HepG2 (cell line): ENCODE measurements at regions not wholly inside any gene's neighbourhood (a gene's known extent, or its start where the extent isn't known, plus 50 kb on each side); places are given as distances from the start of the nearest gene placed in this dataset.

ENCODE experiments used
- ATAC-seq: fragments of 200-7000 bp; cut with Tn5 transposase; 3 replicates; pipeline ENCODE4 v1.9.1; 2020; ENCODE audit warnings: mild to moderate bottlenecking, moderate library complexity
- BruUV-seq: library from RNA; stranded (reverse); fragments of 400-500 nt; replicated peaks from 2 replicates; lab custom pipeline; 2021; lab: Mats Ljungman, UMichigan
- CTCF ChIA-PET: fragments of 300-600 bp; formaldehyde crosslinking; extraction: SDS; loops from one replicate; lab custom pipeline; 2021; ENCODE audit warnings: low total read pairs, inconsistent platforms, low intra/inter-chr PET ratio; lab: Yijun Ruan, JAX
- POLR2A ChIA-PET: fragments of 350-600 bp; sonication (Branson Sonifier 250); formaldehyde crosslinking; loops from one replicate; lab custom pipeline; 2020; ENCODE audit warnings: antibody characterized with exemption, inconsistent platforms; lab: Yijun Ruan, JAX
- DNase-seq: peaks from one replicate; pipeline ENCODE4 v3.0.0-alpha.2; 2015; ENCODE audit warnings: low spot score
- FAIRE-seq: peaks from 3 replicates; lab custom pipeline; 2011; peaks lifted over from hg19 to GRCh38; lab: Jason Lieb, UNC
- H2AFZ ChIP-seq: one replicate; pipeline ENCODE4 v1.6.1; 2011; ENCODE audit warnings: low read length, inconsistent platforms
- H3K27ac ChIP-seq: fragments of 300-600 bp; 3 replicates; pipeline ENCODE4 v1.8.0; 2011; ENCODE audit warnings: mixed run types, mild to moderate bottlenecking, mixed read lengths, low read length, inconsistent platforms; ENCODE audit not compliant: insufficient read depth; ENCODE audit errors: extremely low read length
- H3K27me3 ChIP-seq, 2 experiments: fragments of 200-600 bp in 1 of 2; 2 replicates in 1 of 2; 3 replicates in 1 of 2; pipeline versions ENCODE4 v1.6.0 to v1.8.0; 2011; ENCODE audit warnings: low read length in 2 of 2, mild to moderate bottlenecking in 2 of 2, moderate library complexity in 2 of 2, inconsistent platforms in 1 of 2; ENCODE audit not compliant: insufficient read depth in 2 of 2, control insufficient read depth in 1 of 2
- H3K36me3 ChIP-seq, 2 experiments: fragments of 200-600 bp in 1 of 2; replicated peaks in 1 of 2; 2 replicates in 1 of 2; 3 replicates in 1 of 2; pipeline versions ENCODE4 v1.5.1 to v1.8.0; 2011; ENCODE audit warnings: low read length in 2 of 2, inconsistent platforms in 1 of 2; ENCODE audit not compliant: insufficient read depth in 2 of 2, control insufficient read depth in 1 of 2
- H3K4me1 ChIP-seq: 2 replicates; pipeline ENCODE4 v1.5.1; 2012; ENCODE audit warnings: low read length, inconsistent platforms; ENCODE audit not compliant: insufficient read depth
- H3K4me2 ChIP-seq: 2 replicates; pipeline ENCODE4 v1.6.0; 2011; ENCODE audit warnings: low read depth, low read length, inconsistent platforms
- H3K4me3 ChIP-seq, 3 experiments: fragments of 200-600 bp in 1 of 3; sonication (generic), shearing (Covaris generic) in 1 of 3; replicated peaks in 1 of 3; 2 replicates each; pipeline ENCODE4 v1.5.1; 2011 to 2016; ENCODE audit warnings: low read length in 3 of 3, inconsistent platforms in 2 of 3, low read depth in 2 of 3, mild to moderate bottlenecking in 2 of 3, control low read depth in 1 of 3, mixed read lengths in 1 of 3; ENCODE audit not compliant: insufficient read depth in 1 of 3
- H3K79me2 ChIP-seq: one replicate; pipeline ENCODE4 v1.6.1; 2011; ENCODE audit warnings: low read length, inconsistent platforms; ENCODE audit not compliant: insufficient read depth
- H3K9ac ChIP-seq: 2 replicates; pipeline ENCODE4 v1.6.0; 2011; ENCODE audit warnings: mild to moderate bottlenecking, low read depth, low read length, inconsistent platforms; ENCODE audit not compliant: insufficient read depth
- H3K9me3 ChIP-seq: 2 replicates; pipeline ENCODE4 v1.5.1; 2012; ENCODE audit warnings: mild to moderate bottlenecking, low read length
- H4K20me1 ChIP-seq: 2 replicates; pipeline ENCODE4 v1.6.0; 2011; ENCODE audit warnings: inconsistent platforms, mild to moderate bottlenecking, low read length, moderate library complexity; ENCODE audit not compliant: insufficient read depth
- ERF ChIP-seq: IDR thresholded peaks from 2 replicates; pipeline ENCODE4 v1.6.1; 2018; ENCODE audit warnings: missing biosample characterization, missing genetic modification reagents
- MTF2 ChIP-seq: sonication (generic); formaldehyde crosslinking; IDR thresholded peaks from 2 replicates; pipeline ENCODE4 v1.5.0; 2020; ENCODE audit warnings: missing genetic modification reagents, borderline replicate concordance
- MYPOP ChIP-seq: sonication (generic); formaldehyde crosslinking; IDR thresholded peaks from 2 replicates; pipeline ENCODE4 v1.8.1; 2023; ENCODE audit warnings: mild to moderate bottlenecking, moderate library complexity, missing genetic modification reagents
- NFKBIZ ChIP-seq: IDR thresholded peaks from 2 replicates; pipeline ENCODE4 v1.6.1; 2018; ENCODE audit warnings: missing genetic modification reagents, missing compliant biosample characterization
- ZKSCAN8 ChIP-seq: IDR thresholded peaks from 2 replicates; pipeline ENCODE4 v1.6.1; 2016; ENCODE audit warnings: borderline replicate concordance, missing genetic modification reagents, missing compliant biosample characterization
- ZNF274 ChIP-seq: sonication (generic); formaldehyde crosslinking; IDR thresholded peaks from 2 replicates; pipeline ENCODE4 v1.5.1; 2020; ENCODE audit warnings: mild to moderate bottlenecking, missing genetic modification reagents
- ZNF33A ChIP-seq: sonication (generic); formaldehyde crosslinking; IDR thresholded peaks from 2 replicates; pipeline ENCODE4 v1.5.1; 2020; ENCODE audit warnings: missing genetic modification reagents, mild to moderate bottlenecking, moderate library complexity, borderline replicate concordance
- ZNF710 ChIP-seq: sonication (generic); formaldehyde crosslinking; IDR thresholded peaks from 2 replicates; pipeline ENCODE4 v1.5.0; 2020; ENCODE audit warnings: mild to moderate bottlenecking, missing genetic modification reagents, borderline replicate concordance
- ZNF790 ChIP-seq: sonication (generic); formaldehyde crosslinking; IDR thresholded peaks from 2 replicates; pipeline ENCODE4 v1.8.0; 2022; ENCODE audit warnings: missing genetic modification reagents, mild to moderate bottlenecking, borderline replicate concordance
- ZNF800 ChIP-seq: sonication (generic); formaldehyde crosslinking; IDR thresholded peaks from 2 replicates; pipeline ENCODE4 v1.4.0; 2020; ENCODE audit warnings: missing genetic modification reagents
- ZSCAN29 ChIP-seq: sonication (generic); formaldehyde crosslinking; conservative IDR thresholded peaks from 2 replicates; pipeline ENCODE4 v1.4.0; 2020; ENCODE audit warnings: mild to moderate bottlenecking, missing genetic modification reagents
- WGBS: methylation state at CpG from one replicate; pipeline ENCODE4 v1.1.6; 2017; ENCODE audit warnings: low lambda C conversion rate; 5-methylcytosine and 5-hydroxymethylcytosine counted together
- in situ Hi-C: cut with HindIII; loops from 2 replicates; pipeline ENCODE4 v1.10.0; 2017; ENCODE audit warnings: low pct_unique_long_range_greater_than_20kb; ENCODE audit not compliant: extremely low pct_ligation_motif_present
- intact Hi-C: fragments of 100-400 bp; cut with micrococcal nuclease; formaldehyde crosslinking; loops from one replicate; pipeline ENCODE4 v1.10.0; 2022; ENCODE audit not compliant: unreplicated experiment
- TF ChIP-seq, protein P1 (sequence below): IDR thresholded peaks from 2 replicates; pipeline ENCODE4 v1.6.1; 2016; ENCODE audit warnings: missing biosample characterization, missing genetic modification reagents, low read depth
- TF ChIP-seq, protein P2 (sequence below): sonication (generic); formaldehyde crosslinking; IDR thresholded peaks from 2 replicates; pipeline ENCODE4 v1.4.0; 2020; ENCODE audit warnings: missing genetic modification reagents; ENCODE audit errors: not compliant biosample characterization

GRCh38 chr2:45265336-45265735, 256.1 kb upstream of the SIX2 start:
- Histone ChIP-seq H3K4me3 (no peak overlapping the region), H4K20me1 (no peaks in the 10 kb centered on the region), H3K9me3 (no peaks in the 10 kb centered on the region), H3K4me1 (peaks cover 68% of the 10 kb centered on the region), H3K9ac (no peak overlapping the region), H3K79me2 (no peaks in the 10 kb centered on the region), H3K27me3 (peaks cover 13 to 50% of the 10 kb centered on the region in 2 experiments; a peak in 4 of 5 replicates), H3K4me2 (no peak overlapping the region), H3K36me3 (no peaks in the 10 kb centered on the region), H2AFZ (no peak overlapping the region), H3K27ac (no peak overlapping the region)
- ATAC-seq = no peak
- no peak for DNase-seq
- BruUV-seq = no TSS peak
- 84% methylated on average over 4 of the region's 4 CpGs for WGBS
- intact Hi-C loops = no loop called here
- POLR2A ChIA-PET = no interaction called here
- CTCF ChIA-PET = no interaction called here
- in situ Hi-C loops = no loop called here
- TF ChIP-seq NFKBIZ (CRISPR knock-in tag) (no peak), ZNF274 (CRISPR knock-in tag) (no peak), ZNF710 (CRISPR knock-in tag) (no peak), MTF2 (no peak), ERF (CRISPR knock-in tag) (no peak), ZNF33A (CRISPR knock-in tag) (no peak), ZSCAN29 (no peak), ZNF790 (CRISPR knock-in tag) (no peak), ZNF800 (CRISPR knock-in tag) (no peak), MYPOP (CRISPR knock-in tag) (no peak), ZKSCAN8 (no peak)
- TF ChIP-seq, protein P1, sequence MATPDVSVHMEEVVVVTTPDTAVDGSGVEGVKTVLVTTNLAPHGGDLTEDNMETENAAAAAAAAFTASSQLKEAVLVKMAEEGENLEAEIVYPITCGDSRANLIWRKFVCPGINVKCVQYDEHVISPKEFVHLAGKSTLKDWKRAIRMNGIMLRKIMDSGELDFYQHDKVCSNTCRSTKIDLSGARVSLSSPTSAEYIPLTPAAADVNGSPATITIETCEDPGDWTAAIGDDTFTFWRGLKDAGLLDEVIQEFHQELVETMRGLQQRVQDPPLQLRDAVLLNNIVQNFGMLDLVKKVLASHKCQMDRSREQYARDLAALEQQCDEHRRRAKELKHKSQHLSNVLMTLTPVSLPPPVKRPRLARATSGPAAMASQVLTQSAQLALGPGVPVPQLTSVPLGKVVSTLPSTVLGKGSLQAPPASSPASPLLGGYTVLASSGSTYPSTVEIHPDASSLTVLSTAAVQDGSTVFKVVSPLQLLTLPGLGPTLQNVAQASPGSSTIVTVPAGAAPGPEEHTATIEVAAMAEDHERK = no peak
- TF ChIP-seq, protein P2, sequence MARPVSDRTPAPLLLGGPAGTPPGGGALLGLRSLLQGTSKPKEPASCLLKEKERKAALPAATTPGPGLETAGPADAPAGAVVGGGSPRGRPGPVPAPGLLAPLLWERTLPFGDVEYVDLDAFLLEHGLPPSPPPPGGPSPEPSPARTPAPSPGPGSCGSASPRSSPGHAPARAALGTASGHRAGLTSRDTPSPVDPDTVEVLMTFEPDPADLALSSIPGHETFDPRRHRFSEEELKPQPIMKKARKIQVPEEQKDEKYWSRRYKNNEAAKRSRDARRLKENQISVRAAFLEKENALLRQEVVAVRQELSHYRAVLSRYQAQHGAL (CRISPR knock-in tag) = no peak
- no peak for FAIRE-seq
